ENCODE measurements at regions not wholly inside any gene's neighbourhood (a gene's known extent, or its start where the extent isn't known, plus 50 kb on each side); places are given as distances from the start of the nearest gene placed in this dataset.
"Not testable (repeated sequence)": the region's sequence is repeated elsewhere in the genome, so short reads cannot be mapped to it uniquely, and the experiment has no call there.

DNA sequence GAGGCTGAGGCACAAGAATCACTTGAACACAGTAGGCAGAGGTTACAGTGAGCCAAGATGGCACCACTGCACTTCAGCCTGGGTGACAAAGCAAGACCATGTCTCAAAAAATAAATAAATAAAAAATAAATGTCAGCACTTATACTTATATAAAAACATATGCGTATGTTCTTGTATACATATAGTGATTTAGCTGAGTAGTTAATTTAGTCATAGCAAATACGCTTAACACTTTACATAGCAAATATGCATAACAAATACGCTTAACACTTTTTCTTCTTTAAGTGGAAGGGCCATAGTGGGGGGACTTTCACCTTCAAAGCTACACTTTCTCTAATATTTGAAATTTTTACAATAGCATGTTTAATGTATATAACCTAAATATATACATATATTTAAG, 64.0 kb upstream of the CAPRIN1 start:
- H3K27me3 Mint-ChIP-seq (ENCODE audit: insufficient read depth, low read depth), result peaks cover 5% of the 10 kb centered on the region
- TF ChIP-seq EZH2 (IDR thresholded peaks at IDR 0.05) (no peak), EZH2phosphoT487 (IDR thresholded peaks at IDR 0.05) (no peak)
- TF ChIP-seq, protein P1, sequence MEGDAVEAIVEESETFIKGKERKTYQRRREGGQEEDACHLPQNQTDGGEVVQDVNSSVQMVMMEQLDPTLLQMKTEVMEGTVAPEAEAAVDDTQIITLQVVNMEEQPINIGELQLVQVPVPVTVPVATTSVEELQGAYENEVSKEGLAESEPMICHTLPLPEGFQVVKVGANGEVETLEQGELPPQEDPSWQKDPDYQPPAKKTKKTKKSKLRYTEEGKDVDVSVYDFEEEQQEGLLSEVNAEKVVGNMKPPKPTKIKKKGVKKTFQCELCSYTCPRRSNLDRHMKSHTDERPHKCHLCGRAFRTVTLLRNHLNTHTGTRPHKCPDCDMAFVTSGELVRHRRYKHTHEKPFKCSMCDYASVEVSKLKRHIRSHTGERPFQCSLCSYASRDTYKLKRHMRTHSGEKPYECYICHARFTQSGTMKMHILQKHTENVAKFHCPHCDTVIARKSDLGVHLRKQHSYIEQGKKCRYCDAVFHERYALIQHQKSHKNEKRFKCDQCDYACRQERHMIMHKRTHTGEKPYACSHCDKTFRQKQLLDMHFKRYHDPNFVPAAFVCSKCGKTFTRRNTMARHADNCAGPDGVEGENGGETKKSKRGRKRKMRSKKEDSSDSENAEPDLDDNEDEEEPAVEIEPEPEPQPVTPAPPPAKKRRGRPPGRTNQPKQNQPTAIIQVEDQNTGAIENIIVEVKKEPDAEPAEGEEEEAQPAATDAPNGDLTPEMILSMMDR (IDR thresholded peaks at IDR 0.05), result no peak
- Histone ChIP-seq H3K9ac (no peak overlapping the region), H3K79me2 (ENCODE audit: low read depth) (no peaks in the 10 kb centered on the region), H3F3A (ENCODE audit: low read depth) (no peaks in the 10 kb centered on the region), H4K20me1 (ENCODE audit: low read depth) (no peaks in the 10 kb centered on the region), H2AFZ (replicated peaks) (no peak overlapping the region), H3K27me3 (no peaks in the 10 kb centered on the region), H3K36me3 (no peaks in the 10 kb centered on the region), H3K27ac (no peak overlapping the region), H3K4me2 (no peak overlapping the region), H3K4me1 (peaks cover 3% of the 10 kb centered on the region), H3K4me3 (no peak overlapping the region), H3K9me3 (ENCODE audit: low read depth) (no peaks in the 10 kb centered on the region)
- H3K4me1 Mint-ChIP-seq, result peaks cover 5% of the 10 kb centered on the region
- H3K27ac Mint-ChIP-seq, result no peak overlapping the region
- peaks cover 2% of the 10 kb centered on the region for H3K9me3 Mint-ChIP-seq
- H3K4me3 Mint-ChIP-seq, result no peak overlapping the region
- H3K36me3 Mint-ChIP-seq, result no peaks in the 10 kb centered on the region
- DNase-seq (ENCODE audit: low spot score), result no peak

DNA sequence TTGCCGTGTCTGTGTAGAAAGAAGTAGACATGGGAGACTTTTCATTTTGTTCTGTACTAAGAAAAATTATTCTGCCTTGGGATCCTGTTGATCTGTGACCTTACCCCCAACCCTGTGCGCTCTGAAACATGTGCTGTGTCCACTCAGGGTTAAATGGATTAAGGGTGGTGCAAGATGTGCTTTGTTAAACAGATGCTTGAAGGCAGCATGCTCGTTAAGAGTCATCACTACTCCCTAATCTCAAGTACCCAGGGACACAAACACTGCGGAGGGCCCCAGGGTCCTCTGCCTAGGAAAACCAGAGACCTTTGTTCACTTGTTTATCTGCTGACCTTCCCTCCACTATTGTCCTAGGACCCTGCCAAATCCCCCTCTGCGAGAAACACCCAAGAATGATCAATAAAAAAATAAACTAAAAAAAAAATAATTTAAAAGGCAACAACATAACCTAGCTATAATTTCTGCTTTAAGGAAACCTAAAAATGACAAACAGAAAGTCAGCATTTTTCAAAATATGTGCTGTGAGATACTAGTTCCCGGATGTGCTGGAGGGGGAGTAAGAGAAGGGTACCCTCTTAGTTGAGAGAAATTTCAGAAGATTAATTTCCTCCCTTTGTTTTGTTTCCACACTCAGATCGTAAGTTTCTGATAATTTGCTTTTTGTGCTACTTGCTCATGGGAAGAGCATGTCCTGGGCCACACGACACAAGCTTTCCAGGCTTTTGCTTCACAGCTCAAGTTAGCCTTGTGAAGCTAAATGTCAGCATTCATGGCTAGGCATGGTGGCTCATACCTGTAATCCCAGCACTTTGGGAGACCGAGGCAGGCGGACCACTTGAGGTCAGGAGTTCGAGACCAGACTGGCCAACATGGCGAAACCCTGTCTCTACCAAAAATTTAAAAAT, 64.7 kb upstream of the CAPRIN1 start:
- H3K36me3 Mint-ChIP-seq; H3K9me3 ChIP-seq (ENCODE audit: low read depth); DNase-seq (ENCODE audit: low spot score); H3K9me3 Mint-ChIP-seq; H3K4me3 ChIP-seq; H3K36me3 ChIP-seq; H4K20me1 ChIP-seq (ENCODE audit: low read depth); H3K4me3 Mint-ChIP-seq; H3K9ac ChIP-seq; H3K27ac Mint-ChIP-seq; H3K27ac ChIP-seq; H3F3A ChIP-seq (ENCODE audit: low read depth); H3K4me1 ChIP-seq; H2AFZ ChIP-seq (replicated peaks); H3K4me2 ChIP-seq; H3K27me3 ChIP-seq; H3K79me2 ChIP-seq (ENCODE audit: low read depth); H3K27me3 Mint-ChIP-seq (ENCODE audit: insufficient read depth, low read depth); H3K4me1 Mint-ChIP-seq: not testable (repeated sequence)

DNA sequence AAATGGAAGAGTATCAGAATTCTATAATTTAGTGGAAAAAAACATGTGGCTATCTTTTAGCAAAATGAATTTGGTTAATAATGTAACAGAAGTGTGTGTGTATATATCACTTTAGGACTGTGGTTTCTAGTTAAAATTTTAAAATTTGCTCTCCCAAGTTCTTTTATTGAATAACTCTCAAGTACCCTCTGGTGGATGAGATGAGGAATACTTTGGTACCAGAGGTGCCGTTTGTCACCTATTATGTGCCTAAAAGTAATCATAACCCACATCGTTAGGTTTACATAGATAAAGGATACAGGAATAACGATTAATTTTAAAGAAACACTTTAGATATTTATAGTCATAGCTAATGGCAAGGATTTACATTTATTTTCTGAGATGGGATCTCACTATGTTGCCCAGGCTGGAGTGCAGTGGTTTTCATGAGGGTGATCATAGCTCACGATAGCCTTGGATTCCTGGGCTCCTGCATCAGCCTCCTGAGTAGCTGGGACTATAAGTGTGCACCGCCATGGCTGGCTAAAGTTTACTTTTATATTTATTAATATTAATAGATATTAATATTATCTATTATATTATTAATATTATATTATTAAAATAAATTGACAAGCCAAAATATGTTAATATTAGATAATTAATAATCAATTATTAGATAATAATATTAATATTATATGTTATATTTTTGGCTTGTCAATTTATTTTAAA, 66.7 kb upstream of the CAPRIN1 start:
- Mint-ChIP-seq H3K9me3 (no peaks in the 10 kb centered on the region), H3K4me1 (peaks cover 5% of the 10 kb centered on the region), H3K36me3 (no peaks in the 10 kb centered on the region), H3K4me3 (peak overlapping the region; percentile 58), H3K27ac (no peak overlapping the region), H3K27me3 (ENCODE audit: insufficient read depth, low read depth) (peaks cover 6% of the 10 kb centered on the region)
- Histone ChIP-seq H3K79me2 (ENCODE audit: low read depth) (no peaks in the 10 kb centered on the region), H3K36me3 (no peaks in the 10 kb centered on the region), H3K9me3 (ENCODE audit: low read depth) (no peaks in the 10 kb centered on the region), H3K9ac (no peak overlapping the region), H3F3A (ENCODE audit: low read depth) (no peaks in the 10 kb centered on the region), H4K20me1 (ENCODE audit: low read depth) (no peaks in the 10 kb centered on the region), H3K27me3 (no peaks in the 10 kb centered on the region), H3K4me3 (no peak overlapping the region), H2AFZ (replicated peaks) (no peak overlapping the region), H3K4me2 (no peak overlapping the region), H3K27ac (no peak overlapping the region), H3K4me1 (peaks cover 3% of the 10 kb centered on the region)
- TF ChIP-seq, protein P1 (IDR thresholded peaks at IDR 0.05), result peak; percentile 5
- TF ChIP-seq EZH2 (IDR thresholded peaks at IDR 0.05), result no peak
- TF ChIP-seq EZH2phosphoT487 (IDR thresholded peaks at IDR 0.05), result no peak
- DNase-seq (ENCODE audit: low spot score), result no peak

DNA sequence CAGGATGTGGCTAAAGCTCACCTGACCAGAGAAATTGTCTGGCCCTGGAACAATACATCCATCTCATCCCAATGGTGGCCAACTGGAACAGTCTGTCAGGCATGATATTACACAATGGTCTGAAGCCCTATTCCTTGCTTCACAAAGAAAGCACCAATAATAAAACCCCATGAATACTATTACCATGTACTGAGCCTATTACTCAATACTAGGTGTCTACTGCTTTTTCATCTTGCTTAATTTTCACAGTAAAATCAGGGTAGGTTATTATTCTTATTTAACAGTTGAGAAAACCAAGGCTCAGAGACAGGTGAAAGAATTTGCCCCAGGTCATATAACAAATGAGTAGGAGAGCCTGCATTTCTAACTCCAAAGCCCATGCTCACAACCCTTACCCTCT, 68.9 kb upstream of the CAPRIN1 start:
- Histone ChIP-seq H4K20me1 (ENCODE audit: low read depth) (no peaks in the 10 kb centered on the region), H3K36me3 (no peaks in the 10 kb centered on the region), H3K9me3 (ENCODE audit: low read depth) (no peaks in the 10 kb centered on the region), H3K4me3 (no peak overlapping the region), H3K9ac (no peak overlapping the region), H3K79me2 (ENCODE audit: low read depth) (no peaks in the 10 kb centered on the region), H3K4me2 (no peak overlapping the region), H3F3A (ENCODE audit: low read depth) (no peaks in the 10 kb centered on the region), H3K4me1 (peaks cover 3% of the 10 kb centered on the region), H2AFZ (replicated peaks) (no peak overlapping the region), H3K27ac (no peak overlapping the region), H3K27me3 (no peaks in the 10 kb centered on the region)
- H3K36me3 Mint-ChIP-seq, result no peaks in the 10 kb centered on the region
- H3K27ac Mint-ChIP-seq, result no peak overlapping the region
- H3K9me3 Mint-ChIP-seq, result no peaks in the 10 kb centered on the region
- peaks cover 8% of the 10 kb centered on the region for H3K27me3 Mint-ChIP-seq (ENCODE audit: insufficient read depth, low read depth)
- peaks cover 5% of the 10 kb centered on the region for H3K4me1 Mint-ChIP-seq
- H3K4me3 Mint-ChIP-seq, result no peak overlapping the region
- no peak for DNase-seq (ENCODE audit: low spot score)
- TF ChIP-seq, protein P1 (IDR thresholded peaks at IDR 0.05), result no peak
- TF ChIP-seq EZH2 (IDR thresholded peaks at IDR 0.05) (no peak), EZH2phosphoT487 (IDR thresholded peaks at IDR 0.05) (no peak)
